Bronchial epithelial cell (primary cell): ENCODE measurements at regions not wholly inside any gene's neighbourhood (a gene's known extent, or its start where the extent isn't known, plus 50 kb on each side); places are given as distances from the start of the nearest gene placed in this dataset.

Experiments
- DNase-seq: peaks from one replicate; pipeline ENCODE4 v3.0.0-alpha.2; 2010; ENCODE audit warnings: low read depth
- FAIRE-seq: peaks from 2 replicates; lab custom pipeline; 2011; peaks lifted over from hg19 to GRCh38; lab: Jason Lieb, UNC
- H3K27me3 ChIP-seq: 2 replicates; pipeline ENCODE4 v1.5.1; 2011; ENCODE audit warnings: low read length; ENCODE audit not compliant: control insufficient read depth, insufficient read depth
- H3K36me3 ChIP-seq: 2 replicates; pipeline ENCODE4 v1.5.1; 2011; ENCODE audit warnings: low read length; ENCODE audit not compliant: control insufficient read depth, insufficient read depth
- H3K4me3 ChIP-seq: 2 replicates; pipeline ENCODE4 v1.5.1; 2011; ENCODE audit warnings: mild to moderate bottlenecking, low read depth, low read length, control low read depth
- TF ChIP-seq, protein P1 (sequence below): IDR thresholded peaks from 2 replicates; pipeline ENCODE4 v1.5.1; 2011; ENCODE audit warnings: mild to moderate bottlenecking, moderate library complexity, low read length, control low read depth, inconsistent platforms; ENCODE audit not compliant: insufficient read depth, severe bottlenecking

GRCh38 chr13:74629985-74630384 lies 495.8 kb upstream of the KLF12 start:
- FAIRE-seq (no peak), DNase-seq (no peak)
- Histone ChIP-seq H3K4me3 (no peak overlapping the region), H3K27me3 (no peaks in the 10 kb centered on the region), H3K36me3 (no peaks in the 10 kb centered on the region)
- TF ChIP-seq, protein P1, sequence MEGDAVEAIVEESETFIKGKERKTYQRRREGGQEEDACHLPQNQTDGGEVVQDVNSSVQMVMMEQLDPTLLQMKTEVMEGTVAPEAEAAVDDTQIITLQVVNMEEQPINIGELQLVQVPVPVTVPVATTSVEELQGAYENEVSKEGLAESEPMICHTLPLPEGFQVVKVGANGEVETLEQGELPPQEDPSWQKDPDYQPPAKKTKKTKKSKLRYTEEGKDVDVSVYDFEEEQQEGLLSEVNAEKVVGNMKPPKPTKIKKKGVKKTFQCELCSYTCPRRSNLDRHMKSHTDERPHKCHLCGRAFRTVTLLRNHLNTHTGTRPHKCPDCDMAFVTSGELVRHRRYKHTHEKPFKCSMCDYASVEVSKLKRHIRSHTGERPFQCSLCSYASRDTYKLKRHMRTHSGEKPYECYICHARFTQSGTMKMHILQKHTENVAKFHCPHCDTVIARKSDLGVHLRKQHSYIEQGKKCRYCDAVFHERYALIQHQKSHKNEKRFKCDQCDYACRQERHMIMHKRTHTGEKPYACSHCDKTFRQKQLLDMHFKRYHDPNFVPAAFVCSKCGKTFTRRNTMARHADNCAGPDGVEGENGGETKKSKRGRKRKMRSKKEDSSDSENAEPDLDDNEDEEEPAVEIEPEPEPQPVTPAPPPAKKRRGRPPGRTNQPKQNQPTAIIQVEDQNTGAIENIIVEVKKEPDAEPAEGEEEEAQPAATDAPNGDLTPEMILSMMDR, result no peak

- no peak overlapping the region for H3K4me3 ChIP-seq
- no peak for FAIRE-seq
- TF ChIP-seq, protein P1, result no peak
Measured at GRCh38 chr13:74625541-74625940, 491.3 kb upstream of the KLF12 start.

GRCh38 chr13:74623761-74624160 lies 489.6 kb upstream of the KLF12 start:
- H3K4me3 ChIP-seq, result no peak overlapping the region
- TF ChIP-seq, protein P1, result no peak
- H3K36me3 ChIP-seq, result no peaks in the 10 kb centered on the region
- FAIRE-seq (no peak), DNase-seq (no peak)
- H3K27me3 ChIP-seq, result no peaks in the 10 kb centered on the region

More at GRCh38 chr13:74625541-74625940, 491.3 kb upstream of the KLF12 start:
- DNase-seq, result no peak
- H3K36me3 ChIP-seq, result no peaks in the 10 kb centered on the region
- H3K27me3 ChIP-seq, result no peaks in the 10 kb centered on the region

- TF ChIP-seq, protein P1, result no peak
- H3K4me3 ChIP-seq, result no peak overlapping the region
- DNase-seq, result no peak
- no peak for FAIRE-seq
- no peaks in the 10 kb centered on the region for H3K27me3 ChIP-seq
- no peaks in the 10 kb centered on the region for H3K36me3 ChIP-seq
Measured at GRCh38 chr13:74622284-74622683, 488.1 kb upstream of the KLF12 start.

DNA sequence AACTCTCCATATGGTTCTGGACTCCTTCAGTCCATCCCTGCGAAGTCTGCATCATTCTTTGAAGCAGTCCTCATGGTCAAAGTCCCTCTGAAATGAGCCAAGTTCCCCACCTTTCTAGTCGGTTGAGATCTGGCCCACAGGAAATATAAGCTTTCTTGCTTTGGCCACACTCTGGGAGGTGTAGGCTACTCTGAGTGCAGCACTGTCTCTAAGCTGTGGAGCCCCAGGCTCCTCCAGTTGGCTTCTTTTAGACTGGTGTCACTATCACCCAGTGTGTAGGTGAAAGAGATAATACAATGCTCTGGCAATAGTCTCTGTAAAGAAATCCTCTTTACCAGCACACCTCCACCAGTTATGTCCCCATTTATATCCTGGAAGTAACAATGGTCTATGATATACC lies 486.5 kb upstream of the KLF12 start:
- FAIRE-seq, result no peak
- Histone ChIP-seq H3K27me3 (no peaks in the 10 kb centered on the region), H3K36me3 (no peaks in the 10 kb centered on the region), H3K4me3 (no peak overlapping the region)
- DNase-seq, result no peak
- TF ChIP-seq, protein P1, result no peak

DNA sequence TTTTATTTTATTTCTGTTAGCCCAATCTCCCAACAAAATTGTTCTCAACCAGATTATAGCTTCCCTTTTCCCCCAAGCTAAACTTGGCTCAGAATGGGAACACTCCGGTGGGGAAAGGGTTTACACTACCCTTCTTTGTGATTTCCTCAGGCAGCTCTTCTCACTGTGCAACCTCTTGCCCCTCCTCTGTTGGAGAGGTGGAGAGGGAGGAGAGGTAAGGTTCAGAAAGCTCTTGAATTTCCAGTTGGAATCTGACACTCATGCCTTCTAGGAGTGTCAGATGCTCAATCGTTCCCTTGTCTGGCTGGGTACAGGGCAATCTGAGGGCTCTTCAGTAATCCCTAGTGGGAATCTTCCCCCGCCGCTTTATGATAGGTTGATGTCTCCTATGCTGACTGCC lies 486.1 kb upstream of the KLF12 start:
- Histone ChIP-seq H3K27me3 (no peaks in the 10 kb centered on the region), H3K36me3 (no peaks in the 10 kb centered on the region), H3K4me3 (no peak overlapping the region)
- TF ChIP-seq, protein P1, result no peak
- no peak for FAIRE-seq
- DNase-seq, result no peak
